Nephron (organoid): ENCODE measurements at regions not wholly inside any gene's neighbourhood (a gene's known extent, or its start where the extent isn't known, plus 50 kb on each side); places are given as distances from the start of the nearest gene placed in this dataset.

Experiments
- H3K27ac Mint-ChIP-seq, 3 experiments: 2 replicates each; pipeline ENCODE4 v1.8.0; 2020; ENCODE audit warnings: mixed read lengths in 3 of 3, mild to moderate bottlenecking in 2 of 3, moderate library complexity in 1 of 3
- H3K27me3 Mint-ChIP-seq: 2 replicates; pipeline ENCODE4 v1.8.0; 2021; ENCODE audit warnings: low read depth, mild to moderate bottlenecking, moderate library complexity, mixed read lengths
- H3K36me3 Mint-ChIP-seq: 2 replicates; pipeline ENCODE4 v1.8.0; 2020; ENCODE audit warnings: low read depth, mixed read lengths
- H3K4me1 Mint-ChIP-seq: 2 replicates; pipeline ENCODE4 v1.8.0; 2020; ENCODE audit warnings: mixed read lengths
- H3K4me3 Mint-ChIP-seq, 3 experiments: 2 replicates each; pipeline ENCODE4 v1.8.0; 2020; ENCODE audit warnings: mild to moderate bottlenecking in 3 of 3, mixed read lengths in 3 of 3, moderate library complexity in 2 of 3
- H3K9me3 Mint-ChIP-seq: 2 replicates; pipeline ENCODE4 v1.8.0; 2020; ENCODE audit warnings: mixed read lengths
- TF ChIP-seq, protein P1 (sequence below), 3 experiments: fragments of 200-600 bp; sonication (generic); IDR thresholded peaks; one replicate each; pipeline ENCODE4 v1.5.0; 2021; ENCODE audit warnings: antibody characterized with exemption in 3 of 3; ENCODE audit not compliant: unreplicated experiment in 3 of 3

DNA sequence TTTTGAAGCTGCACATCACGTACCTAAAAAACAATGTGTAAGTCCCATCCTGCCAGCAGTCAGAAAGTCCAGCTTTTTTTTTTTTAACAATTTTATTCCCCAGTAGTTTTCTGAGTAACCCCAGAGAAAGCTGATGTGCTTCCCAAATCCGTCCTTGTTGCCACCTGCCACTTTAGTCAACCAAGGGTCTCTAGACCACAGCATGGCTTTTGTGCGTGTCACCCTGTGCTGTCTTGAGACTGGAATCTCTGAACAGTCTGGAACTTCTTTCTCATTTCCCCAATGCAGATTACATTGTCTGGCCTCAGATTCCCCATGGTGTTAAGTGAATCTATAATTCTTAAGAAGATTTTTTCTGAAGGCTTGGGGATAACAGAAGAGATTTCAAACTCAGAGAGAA, 289.2 kb upstream of the KLF12 start:
- Mint-ChIP-seq H3K27me3 (no peaks in the 10 kb centered on the region), H3K27ac (no peak overlapping the region), H3K4me3 (no peak overlapping the region), H3K9me3 (no peaks in the 10 kb centered on the region), H3K4me1 (no peaks in the 10 kb centered on the region), H3K36me3 (no peaks in the 10 kb centered on the region)
- TF ChIP-seq, protein P1, sequence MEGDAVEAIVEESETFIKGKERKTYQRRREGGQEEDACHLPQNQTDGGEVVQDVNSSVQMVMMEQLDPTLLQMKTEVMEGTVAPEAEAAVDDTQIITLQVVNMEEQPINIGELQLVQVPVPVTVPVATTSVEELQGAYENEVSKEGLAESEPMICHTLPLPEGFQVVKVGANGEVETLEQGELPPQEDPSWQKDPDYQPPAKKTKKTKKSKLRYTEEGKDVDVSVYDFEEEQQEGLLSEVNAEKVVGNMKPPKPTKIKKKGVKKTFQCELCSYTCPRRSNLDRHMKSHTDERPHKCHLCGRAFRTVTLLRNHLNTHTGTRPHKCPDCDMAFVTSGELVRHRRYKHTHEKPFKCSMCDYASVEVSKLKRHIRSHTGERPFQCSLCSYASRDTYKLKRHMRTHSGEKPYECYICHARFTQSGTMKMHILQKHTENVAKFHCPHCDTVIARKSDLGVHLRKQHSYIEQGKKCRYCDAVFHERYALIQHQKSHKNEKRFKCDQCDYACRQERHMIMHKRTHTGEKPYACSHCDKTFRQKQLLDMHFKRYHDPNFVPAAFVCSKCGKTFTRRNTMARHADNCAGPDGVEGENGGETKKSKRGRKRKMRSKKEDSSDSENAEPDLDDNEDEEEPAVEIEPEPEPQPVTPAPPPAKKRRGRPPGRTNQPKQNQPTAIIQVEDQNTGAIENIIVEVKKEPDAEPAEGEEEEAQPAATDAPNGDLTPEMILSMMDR (IDR thresholded peaks at IDR 0.05; ENCODE audit: unreplicated experiment in 3 of 3) = no peak

DNA sequence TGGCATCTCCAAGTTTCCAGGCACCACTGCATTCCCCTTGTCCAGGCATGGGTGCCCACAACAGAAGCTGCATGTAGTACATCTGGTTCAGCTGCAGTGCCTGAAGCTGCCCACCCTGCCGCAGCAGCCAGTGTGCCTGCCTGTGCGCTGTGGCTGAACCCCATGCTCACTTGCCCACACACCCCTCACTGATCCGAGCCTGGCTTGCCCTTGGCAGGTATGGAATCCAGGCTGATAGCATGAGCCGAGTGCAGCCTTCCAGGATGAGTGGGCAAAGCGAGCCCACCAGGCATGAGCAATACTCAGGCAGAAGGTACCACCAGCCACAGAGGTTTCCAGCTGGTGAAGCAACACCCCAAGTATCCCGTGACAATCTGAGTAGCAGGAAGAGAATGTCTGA, 280.3 kb upstream of the KLF12 start:
- H3K4me3 Mint-ChIP-seq = no peak overlapping the region
- no peaks in the 10 kb centered on the region for H3K27me3 Mint-ChIP-seq
- no peaks in the 10 kb centered on the region for H3K9me3 Mint-ChIP-seq
- H3K36me3 Mint-ChIP-seq = no peaks in the 10 kb centered on the region
- TF ChIP-seq, protein P1 (IDR thresholded peaks at IDR 0.05; ENCODE audit: unreplicated experiment in 3 of 3) = no peak
- no peak overlapping the region for H3K27ac Mint-ChIP-seq
- H3K4me1 Mint-ChIP-seq = no peaks in the 10 kb centered on the region

DNA sequence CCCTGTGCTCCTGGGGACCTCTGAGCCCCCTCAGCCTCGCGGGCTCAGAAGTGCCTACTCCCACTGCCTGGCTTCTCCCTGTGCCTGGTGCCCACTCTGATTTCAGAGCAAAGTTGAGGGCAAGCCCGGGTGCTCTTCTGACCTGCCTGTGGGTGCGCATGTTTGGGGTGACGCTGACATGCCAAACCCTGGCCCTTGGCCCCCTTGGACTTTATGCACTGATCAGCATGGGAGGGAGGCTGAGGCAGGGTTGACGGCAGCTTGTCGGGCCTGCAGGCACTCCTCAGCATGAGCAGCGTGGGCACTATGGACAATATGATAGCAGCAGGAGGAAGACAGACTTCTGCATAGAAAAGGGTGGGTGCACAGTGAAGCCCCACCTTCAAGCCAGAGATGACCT, 279.3 kb upstream of the KLF12 start:
- Mint-ChIP-seq H3K9me3 (no peaks in the 10 kb centered on the region), H3K36me3 (no peaks in the 10 kb centered on the region), H3K27ac (no peak overlapping the region), H3K4me3 (no peak overlapping the region), H3K4me1 (no peaks in the 10 kb centered on the region), H3K27me3 (no peaks in the 10 kb centered on the region)
- TF ChIP-seq, protein P1 (IDR thresholded peaks at IDR 0.05; ENCODE audit: unreplicated experiment in 3 of 3) = no peak

DNA sequence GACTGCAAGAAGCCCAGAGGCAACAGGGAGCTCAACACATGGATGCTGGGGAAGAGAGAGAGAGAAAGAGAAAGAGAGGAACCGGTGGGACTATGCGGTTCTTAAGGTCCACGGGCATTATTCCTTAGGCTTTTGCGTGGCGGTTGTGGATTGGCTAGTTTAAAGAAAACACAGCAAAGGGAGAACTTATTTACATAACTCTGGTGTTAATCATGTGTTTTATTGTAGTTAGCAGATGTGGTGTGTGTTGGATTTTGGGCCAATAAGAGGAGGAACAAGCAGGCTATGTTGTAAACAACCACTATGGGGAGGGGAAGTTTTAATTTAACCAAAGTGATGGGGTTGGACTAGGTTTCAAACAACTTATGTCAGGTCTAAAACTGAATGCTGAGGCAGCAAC, 275.3 kb upstream of the KLF12 start:
- no peak overlapping the region for H3K27ac Mint-ChIP-seq
- TF ChIP-seq, protein P1 (IDR thresholded peaks at IDR 0.05; ENCODE audit: unreplicated experiment in 3 of 3) = no peak
- H3K4me3 Mint-ChIP-seq = no peak overlapping the region
- no peaks in the 10 kb centered on the region for H3K9me3 Mint-ChIP-seq
- H3K36me3 Mint-ChIP-seq = no peaks in the 10 kb centered on the region
- no peaks in the 10 kb centered on the region for H3K27me3 Mint-ChIP-seq
- H3K4me1 Mint-ChIP-seq = no peaks in the 10 kb centered on the region

DNA sequence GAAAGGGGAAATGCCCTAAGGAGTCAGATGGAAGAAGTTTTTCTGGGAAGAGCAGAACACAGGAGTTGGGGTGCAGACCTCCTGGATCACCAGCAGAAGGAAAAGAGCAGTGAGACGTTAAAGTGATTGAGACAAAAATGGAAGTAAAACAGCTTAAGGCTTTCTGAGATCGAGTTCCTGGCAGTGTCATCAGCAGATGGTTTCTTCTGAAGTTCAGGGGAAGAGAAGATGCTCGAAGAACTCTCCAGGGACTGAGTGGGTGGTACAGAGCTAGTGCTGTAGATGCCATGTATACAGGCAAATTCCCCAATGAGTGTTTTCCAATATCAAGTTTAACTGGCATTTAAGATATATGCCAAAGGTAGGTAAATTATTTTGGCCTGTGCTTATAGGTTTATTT, 272.2 kb upstream of the KLF12 start:
- TF ChIP-seq, protein P1 (IDR thresholded peaks at IDR 0.05; ENCODE audit: unreplicated experiment in 3 of 3) = no peak
- Mint-ChIP-seq H3K4me1 (no peaks in the 10 kb centered on the region), H3K27me3 (peaks cover 4% of the 10 kb centered on the region), H3K27ac (no peak overlapping the region), H3K36me3 (no peaks in the 10 kb centered on the region), H3K4me3 (no peak overlapping the region), H3K9me3 (peaks cover 9% of the 10 kb centered on the region)

DNA sequence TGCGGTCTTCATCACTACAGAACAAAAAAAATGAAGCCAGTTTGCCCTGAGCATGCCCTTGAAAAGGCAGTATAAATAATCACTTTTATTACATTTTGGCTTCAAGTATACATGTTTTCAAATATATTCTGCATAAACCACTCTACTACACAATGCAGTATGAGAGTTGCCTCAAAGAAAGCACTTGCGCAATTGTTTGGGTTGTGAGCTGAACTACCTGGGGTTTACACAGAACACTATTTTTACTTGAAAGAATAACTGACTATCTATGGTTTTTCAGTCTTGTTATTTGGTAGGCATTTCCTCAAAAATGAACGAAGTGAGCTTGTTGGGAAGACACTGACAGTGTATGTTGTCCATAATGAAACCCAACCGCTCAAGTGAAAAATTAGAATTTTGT, 264.4 kb upstream of the KLF12 start:
- H3K4me3 Mint-ChIP-seq = no peak overlapping the region
- H3K27ac Mint-ChIP-seq = no peak overlapping the region
- TF ChIP-seq, protein P1 (IDR thresholded peaks at IDR 0.05; ENCODE audit: unreplicated experiment in 3 of 3) = no peak
- no peaks in the 10 kb centered on the region for H3K36me3 Mint-ChIP-seq
- H3K9me3 Mint-ChIP-seq = peaks cover 9% of the 10 kb centered on the region
- peaks cover 4% of the 10 kb centered on the region for H3K27me3 Mint-ChIP-seq
- H3K4me1 Mint-ChIP-seq = no peaks in the 10 kb centered on the region
